Parathyroid adenoma (tissue), 2 donors: ENCODE measurements at regions not wholly inside any gene's neighbourhood (a gene's known extent, or its start where the extent isn't known, plus 50 kb on each side); places are given as distances from the start of the nearest gene placed in this dataset.

Experiments used
- H2AFZ ChIP-seq: fragments of 300-600 bp; sonication (generic); one replicate; pipeline ENCODE4 v1.7.0; 2017; ENCODE audit warnings: antibody characterized with exemption, mild to moderate bottlenecking
- H3K27ac ChIP-seq: fragments of 300-600 bp; sonication (generic); one replicate; pipeline ENCODE4 v1.7.0; 2017
- H3K27me3 ChIP-seq: fragments of 300-600 bp; sonication (generic); one replicate; pipeline ENCODE4 v1.7.0; 2017; ENCODE audit warnings: low read length; ENCODE audit not compliant: control insufficient read depth, insufficient read depth
- H3K36me3 ChIP-seq: fragments of 300-600 bp; sonication (generic); one replicate; pipeline ENCODE4 v1.7.0; 2017; ENCODE audit warnings: low read length; ENCODE audit not compliant: control insufficient read depth, insufficient read depth
- H3K4me1 ChIP-seq: fragments of 300-600 bp; sonication (generic); one replicate; pipeline ENCODE4 v1.7.0; 2017; ENCODE audit warnings: control low read depth
- H3K4me2 ChIP-seq: fragments of 300-600 bp; sonication (generic); one replicate; pipeline ENCODE4 v1.7.0; 2017; ENCODE audit warnings: low read length
- H3K4me3 ChIP-seq: fragments of 300-600 bp; sonication (generic); one replicate; pipeline ENCODE4 v1.7.0; 2017; ENCODE audit warnings: low read depth, low read length
- H3K79me2 ChIP-seq: fragments of 300-600 bp; sonication (generic); one replicate; pipeline ENCODE4 v1.7.0; 2017; ENCODE audit warnings: control low read depth
- H3K9ac ChIP-seq: fragments of 300-600 bp; sonication (generic); one replicate; pipeline ENCODE4 v1.7.0; 2017; ENCODE audit warnings: mild to moderate bottlenecking
- H3K9me3 ChIP-seq: fragments of 300-600 bp; sonication (generic); one replicate; pipeline ENCODE4 v1.7.0; 2017; ENCODE audit warnings: low read length; ENCODE audit not compliant: control insufficient read depth
- CTCF ChIP-seq: fragments of 300-600 bp; sonication (generic); IDR thresholded peaks from one replicate; pipeline ENCODE4 v1.7.0; 2017; ENCODE audit warnings: antibody characterized with exemption, mild to moderate bottlenecking
- donor health status: primary hyperparathyroidism.

GRCh38 chr6:21321531-21321930 lies 272.0 kb upstream of the SOX4 start:
- Histone ChIP-seq H3K36me3 (no peaks in the 10 kb centered on the region), H2AFZ (no peak overlapping the region), H3K4me3 (no peak overlapping the region), H3K27ac (no peak overlapping the region), H3K9me3 (no peaks in the 10 kb centered on the region), H3K4me1 (peaks cover 3% of the 10 kb centered on the region), H3K27me3 (no peaks in the 10 kb centered on the region), H3K4me2 (no peak overlapping the region), H3K79me2 (no peaks in the 10 kb centered on the region), H3K9ac (no peak overlapping the region)
- no peak for TF ChIP-seq CTCF

GRCh38 chr6:21323577-21323976 lies 270.0 kb upstream of the SOX4 start:
- TF ChIP-seq CTCF = no peak

GRCh38 chr6:21325201-21325856 lies 268.2 kb upstream of the SOX4 start:
- Histone ChIP-seq H3K4me2 (no peak overlapping the region), H3K4me3 (no peak overlapping the region), H3K36me3 (no peaks in the 10 kb centered on the region), H3K4me1 (no peaks in the 10 kb centered on the region), H3K9me3 (no peaks in the 10 kb centered on the region), H3K9ac (no peak overlapping the region), H2AFZ (no peak overlapping the region), H3K79me2 (no peaks in the 10 kb centered on the region), H3K27ac (no peak overlapping the region), H3K27me3 (no peaks in the 10 kb centered on the region)
- no peak for TF ChIP-seq CTCF

More at GRCh38 chr6:21323577-21323976, 270.0 kb upstream of the SOX4 start:
- Histone ChIP-seq H3K4me1 (no peaks in the 10 kb centered on the region), H3K4me3 (no peak overlapping the region), H3K79me2 (no peaks in the 10 kb centered on the region), H3K27ac (no peak overlapping the region), H2AFZ (no peak overlapping the region), H3K9ac (no peak overlapping the region), H3K4me2 (no peak overlapping the region), H3K27me3 (no peaks in the 10 kb centered on the region), H3K9me3 (no peaks in the 10 kb centered on the region), H3K36me3 (no peaks in the 10 kb centered on the region)

GRCh38 chr6:21327326-21328112 lies 266.0 kb upstream of the SOX4 start:
- no peak overlapping the region for H3K9ac ChIP-seq
- H3K4me2 ChIP-seq = no peak overlapping the region
- H3K4me3 ChIP-seq = no peak overlapping the region
- no peaks in the 10 kb centered on the region for H3K27me3 ChIP-seq
- no peak for TF ChIP-seq CTCF
- H3K79me2 ChIP-seq = no peaks in the 10 kb centered on the region
- no peak overlapping the region for H2AFZ ChIP-seq
- no peaks in the 10 kb centered on the region for H3K9me3 ChIP-seq
- H3K36me3 ChIP-seq = no peaks in the 10 kb centered on the region
- H3K27ac ChIP-seq = no peak overlapping the region
- H3K4me1 ChIP-seq = no peaks in the 10 kb centered on the region
